HG03097 (cell line): ENCODE measurements at regions not wholly inside any gene's neighbourhood (a gene's known extent, or its start where the extent isn't known, plus 50 kb on each side); places are given as distances from the start of the nearest gene placed in this dataset.
"Not testable (repeated sequence)": the region's sequence is repeated elsewhere in the genome, so short reads cannot be mapped to it uniquely, and the experiment has no call there.

Experiments used
- ATAC-seq: cut with Tn5 transposase; IDR thresholded peaks from one replicate; pipeline ENCODE4 v1.9.1; 2021; ENCODE audit not compliant: unreplicated experiment, low FRiP score

DNA sequence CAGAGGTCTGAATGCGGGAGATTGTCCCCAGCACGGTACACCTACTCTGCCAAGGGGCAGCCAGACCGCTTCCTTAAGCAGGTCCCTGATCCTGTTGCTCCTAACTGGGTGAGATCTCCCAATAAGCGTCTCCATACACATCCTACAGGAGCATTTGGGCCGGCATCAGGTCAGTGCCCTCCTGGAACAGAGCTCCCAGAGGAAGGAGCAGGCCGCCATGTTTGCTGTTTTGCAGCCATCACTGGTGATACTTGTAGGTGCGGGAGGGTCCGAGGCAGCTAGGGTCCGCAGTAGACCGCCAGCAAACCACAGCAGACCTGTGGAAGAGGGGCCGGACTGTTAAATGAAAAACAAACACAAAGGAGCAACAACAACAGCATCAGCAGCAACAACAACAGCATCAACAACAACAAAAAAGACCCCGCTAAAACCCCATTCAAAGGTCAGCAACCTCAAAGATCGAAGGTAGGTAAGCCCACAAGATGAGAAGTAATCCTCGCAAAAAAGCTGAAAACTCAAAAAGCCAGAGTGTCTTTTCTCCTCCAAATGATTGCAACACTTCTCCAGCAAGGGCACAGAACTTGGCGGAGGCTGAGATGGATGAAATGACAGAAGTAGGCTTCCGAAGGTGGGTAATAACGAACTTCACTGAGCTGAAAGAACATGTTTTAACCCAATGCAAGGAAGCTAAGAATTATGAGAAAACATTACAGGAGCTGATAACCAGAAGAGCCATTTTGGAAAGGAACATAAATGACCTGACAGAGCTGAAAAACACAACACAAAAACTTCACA lies 79.0 kb upstream of the CDH7 start:
- no peak for ATAC-seq

DNA sequence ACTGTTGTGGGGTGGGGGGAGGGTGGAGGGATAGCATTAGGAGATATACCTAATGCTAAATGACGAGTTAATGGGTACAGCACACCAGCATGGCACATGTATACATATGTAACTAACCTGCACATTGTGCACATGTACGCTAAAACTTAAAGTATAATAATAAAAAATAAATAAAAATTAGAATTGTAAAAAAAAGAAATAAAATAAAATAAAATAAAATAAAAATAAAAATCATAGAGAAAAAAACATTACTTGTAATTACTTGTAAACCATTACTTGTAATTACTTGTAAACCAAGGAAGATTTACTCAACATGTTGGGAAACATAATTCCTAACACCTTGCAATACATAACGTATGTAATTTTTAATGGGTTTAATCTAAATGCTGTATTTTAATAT lies 80.7 kb upstream of the CDH7 start:
- ATAC-seq, result not testable (repeated sequence)

DNA sequence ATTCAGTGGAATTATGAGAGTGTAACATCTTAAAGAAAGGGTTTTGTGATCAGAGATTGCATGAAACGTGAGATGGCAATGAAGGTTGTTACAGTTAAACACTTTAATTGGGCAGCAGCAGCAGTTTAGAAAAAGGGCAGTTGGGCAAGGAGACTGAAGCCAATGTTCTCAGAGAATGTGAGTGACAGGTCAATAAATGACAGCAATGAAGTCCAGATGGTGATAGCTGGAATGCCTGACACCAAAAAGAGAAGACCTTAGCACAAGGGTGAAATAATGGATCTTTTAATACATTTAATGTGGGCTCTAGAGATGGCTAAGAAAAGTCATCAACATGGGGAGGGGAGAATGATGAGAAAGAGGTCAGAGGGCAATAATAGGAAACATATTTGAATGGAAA lies 89.4 kb upstream of the CDH7 start:
- no peak for ATAC-seq

DNA sequence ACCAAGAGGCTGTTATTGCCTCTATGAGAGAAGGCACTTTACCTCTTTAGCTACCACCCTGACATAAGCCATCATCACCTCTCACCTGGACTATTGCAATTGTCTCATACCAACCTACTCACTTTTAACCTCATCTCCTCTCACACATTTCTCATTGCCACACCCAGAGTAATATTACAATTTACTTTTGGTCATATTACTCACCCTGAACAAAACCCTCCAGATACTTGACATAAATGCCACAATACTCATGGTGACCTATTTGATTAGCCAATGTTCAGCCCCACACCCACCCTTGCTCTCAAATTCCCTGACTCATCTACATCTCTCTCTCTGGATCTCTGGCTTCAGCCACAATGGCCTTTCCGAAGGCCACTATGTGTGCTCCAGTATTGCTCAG lies 90.9 kb upstream of the CDH7 start:
- ATAC-seq, result no peak

DNA sequence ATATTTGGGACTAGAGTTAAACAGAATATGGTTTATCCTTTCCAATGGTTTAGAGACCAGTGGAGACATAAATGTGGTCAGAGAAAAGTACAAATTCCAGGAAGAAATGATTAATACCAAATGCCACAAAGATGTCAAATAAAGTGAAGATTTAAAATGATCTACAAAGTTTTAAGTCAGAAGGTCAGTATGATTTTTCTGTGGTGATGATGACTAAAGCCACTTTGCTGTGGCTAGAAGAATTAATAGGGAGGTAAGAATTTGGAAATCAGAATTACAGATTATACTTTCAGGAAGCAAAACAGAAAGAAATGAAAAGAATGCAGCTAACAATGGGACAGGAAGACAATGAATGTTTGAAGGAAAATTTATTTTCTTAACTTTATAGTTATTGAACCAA lies 91.5 kb upstream of the CDH7 start:
- ATAC-seq, result no peak

DNA sequence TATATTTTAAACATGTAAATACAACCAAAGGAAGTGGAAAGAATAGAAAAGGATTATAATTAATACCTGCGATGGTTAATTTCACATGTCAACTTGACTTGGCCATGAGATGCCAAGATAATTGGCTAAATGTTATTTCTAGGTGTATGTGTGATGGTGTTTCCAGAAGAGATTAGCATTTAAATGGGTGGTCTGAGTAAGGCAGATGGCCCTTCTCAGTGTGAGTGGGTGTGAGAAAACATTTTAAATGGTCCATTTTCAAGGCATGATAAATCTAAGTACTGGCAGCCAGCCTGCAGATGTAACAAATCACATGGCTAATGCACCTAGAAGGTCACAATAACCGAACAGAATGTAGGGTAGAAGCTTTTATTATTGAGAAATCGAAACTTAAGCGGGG lies 99.6 kb upstream of the CDH7 start:
- ATAC-seq, result no peak

DNA sequence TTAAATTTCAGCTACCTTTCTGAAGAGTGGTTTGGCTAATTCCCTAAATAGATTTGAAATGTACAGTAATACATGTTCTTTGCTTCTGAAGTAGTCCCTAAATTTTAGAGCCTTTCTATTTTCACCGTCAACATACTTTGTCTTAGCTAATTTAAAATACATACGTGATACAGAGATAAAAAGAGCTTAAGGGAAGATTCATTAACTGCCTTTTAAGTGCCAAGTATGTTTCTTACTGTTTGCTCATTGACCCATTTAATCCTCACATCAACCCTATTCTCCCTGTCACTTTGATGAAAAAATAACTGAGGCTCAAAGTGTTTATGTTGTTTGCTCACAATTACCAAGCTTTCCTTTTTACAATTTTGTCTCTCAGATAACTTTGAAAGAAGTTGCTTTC lies 118.6 kb upstream of the CDH7 start:
- ATAC-seq, result no peak

DNA sequence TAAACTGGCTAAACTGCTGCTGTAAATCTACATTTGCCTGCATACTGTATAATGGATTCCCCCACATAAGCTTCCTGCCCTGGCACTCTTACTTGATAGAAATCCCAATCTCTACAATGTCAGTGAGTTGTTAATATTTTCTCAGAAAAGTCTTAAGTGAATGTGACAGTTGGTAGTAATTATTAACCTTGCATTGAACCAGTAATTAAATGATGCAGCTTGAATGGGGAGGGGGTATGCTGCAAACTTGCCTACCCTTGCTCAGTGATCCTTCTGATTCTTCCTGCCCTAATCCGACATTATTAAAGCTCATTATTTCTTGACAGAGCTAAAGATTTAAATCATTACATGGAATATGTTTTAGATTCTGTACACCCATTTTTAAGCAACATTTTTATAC lies 119.0 kb upstream of the CDH7 start:
- no peak for ATAC-seq

DNA sequence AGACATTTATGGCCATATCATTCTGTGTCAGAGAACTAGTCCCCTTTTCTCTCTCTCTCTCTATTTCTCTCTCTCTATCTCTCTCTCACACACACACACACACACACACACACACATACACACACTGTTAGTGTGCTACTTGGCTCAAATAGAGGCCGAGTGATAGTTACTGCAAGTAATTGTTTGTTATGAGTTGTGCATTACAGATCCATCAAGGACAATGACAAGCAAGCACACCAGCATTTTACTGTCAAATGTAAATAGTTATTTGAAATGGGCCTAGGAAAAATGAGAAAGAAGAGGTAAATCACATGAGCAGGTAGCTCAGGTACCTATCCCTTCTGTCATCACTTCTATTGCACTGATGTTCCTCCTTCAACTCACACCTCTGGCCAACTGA lies 122.4 kb upstream of the CDH7 start:
- ATAC-seq, result no peak

DNA sequence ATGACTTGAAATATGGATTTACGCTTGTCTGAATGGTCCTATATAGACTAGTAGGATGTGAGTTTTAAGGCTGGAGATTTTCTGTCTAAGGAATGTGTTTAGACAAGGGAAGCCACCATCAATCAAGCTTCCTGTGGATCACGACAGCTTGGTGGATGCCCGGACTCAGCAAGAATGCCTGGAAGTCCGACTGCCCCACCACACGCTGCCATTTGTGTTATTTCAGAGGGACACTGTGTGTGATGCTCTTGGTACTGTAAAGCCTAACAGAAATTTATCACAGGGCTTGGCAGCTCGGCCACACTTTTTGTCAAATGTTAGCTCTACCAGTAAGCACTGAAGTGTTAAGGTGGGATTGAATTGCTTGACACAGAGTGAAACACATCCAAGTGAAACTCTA lies 127.1 kb upstream of the CDH7 start:
- no peak for ATAC-seq

DNA sequence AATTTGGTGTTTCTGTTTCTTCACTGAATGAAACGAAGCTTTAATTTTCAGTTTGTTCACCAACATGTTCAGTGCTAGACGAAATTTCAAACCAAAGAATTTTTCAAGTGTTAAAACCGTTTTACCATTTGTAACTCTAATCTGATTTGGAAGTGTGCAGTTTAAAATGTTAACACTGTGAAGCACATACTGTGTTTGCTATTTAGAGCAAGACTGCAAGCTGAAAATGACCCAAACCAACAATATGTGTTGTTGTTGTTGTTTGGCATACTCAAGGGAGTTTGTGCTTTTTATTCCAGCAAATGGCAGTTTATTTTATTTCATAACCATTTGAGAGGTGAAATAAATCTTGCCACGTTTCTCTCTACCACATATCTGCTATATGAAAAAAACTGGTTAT lies 128.4 kb upstream of the CDH7 start:
- ATAC-seq, result no peak

DNA sequence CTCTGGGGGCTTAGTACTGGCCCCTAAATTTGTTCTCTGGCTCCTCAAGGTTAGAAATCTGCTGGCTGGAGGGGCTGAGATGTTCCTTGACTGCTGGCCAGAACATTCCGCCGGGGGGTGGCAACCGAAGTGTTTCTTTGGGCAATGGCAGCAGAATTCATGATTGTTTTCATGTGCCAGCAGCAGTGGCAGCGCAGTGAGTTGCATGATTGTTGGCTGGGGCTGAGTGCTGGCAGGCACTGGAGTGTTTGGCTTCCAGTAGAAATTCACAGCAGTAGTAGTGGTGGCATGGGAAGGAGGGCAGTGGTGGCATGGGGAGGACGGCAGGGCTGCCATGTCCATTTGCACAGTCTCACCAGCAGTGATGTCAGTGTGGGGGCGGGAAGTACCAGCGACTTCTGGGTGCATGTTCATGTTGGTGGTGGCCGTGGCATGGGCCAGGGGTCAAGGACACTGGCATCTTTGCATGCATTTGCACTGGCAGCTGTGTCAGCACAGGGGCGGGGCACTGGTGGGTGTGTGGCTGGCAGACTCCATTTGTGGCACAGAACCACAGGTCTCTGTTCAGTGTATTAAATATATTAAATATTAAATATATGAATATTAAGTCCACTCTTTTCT lies 130.6 kb upstream of the CDH7 start:
- ATAC-seq, result no peak

DNA sequence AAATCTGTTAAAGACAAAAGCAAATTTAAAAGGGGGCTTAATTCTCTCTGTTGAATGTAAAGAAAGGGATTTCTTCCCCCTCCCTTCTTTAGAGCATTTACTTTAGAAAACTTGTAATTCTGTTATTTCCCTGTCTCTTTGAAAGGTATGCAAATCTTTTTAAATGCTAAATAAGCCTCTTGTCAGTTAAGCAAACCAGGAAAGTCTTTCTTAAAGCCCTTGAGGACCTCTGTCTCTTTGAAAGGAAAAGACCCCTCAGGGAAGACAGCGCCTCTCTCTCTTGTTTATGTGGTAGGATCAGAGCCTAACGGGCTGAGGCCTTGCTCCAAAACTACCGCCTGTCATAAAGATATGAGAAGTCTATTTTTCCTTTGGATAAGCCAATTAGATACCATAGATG lies 139.9 kb upstream of the CDH7 start:
- ATAC-seq, result no peak

DNA sequence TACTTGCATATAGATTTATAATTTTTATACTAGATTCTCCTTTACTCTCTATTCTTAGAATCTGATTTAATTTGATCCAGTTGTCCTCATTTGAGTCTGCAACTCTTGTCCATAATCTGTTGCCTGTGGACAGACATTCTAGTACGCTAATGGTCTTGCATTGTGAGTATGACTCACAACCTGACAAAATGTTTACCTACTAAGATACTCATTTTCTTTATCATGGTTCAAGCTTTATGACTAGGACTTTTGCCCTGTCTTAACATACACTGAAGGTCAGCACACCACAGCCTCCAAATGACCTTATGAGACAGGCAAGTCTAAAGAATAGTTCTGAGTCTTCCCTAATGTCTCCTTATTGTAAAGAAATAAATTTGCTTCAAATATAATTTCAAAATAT lies 142.3 kb upstream of the CDH7 start:
- no peak for ATAC-seq

DNA sequence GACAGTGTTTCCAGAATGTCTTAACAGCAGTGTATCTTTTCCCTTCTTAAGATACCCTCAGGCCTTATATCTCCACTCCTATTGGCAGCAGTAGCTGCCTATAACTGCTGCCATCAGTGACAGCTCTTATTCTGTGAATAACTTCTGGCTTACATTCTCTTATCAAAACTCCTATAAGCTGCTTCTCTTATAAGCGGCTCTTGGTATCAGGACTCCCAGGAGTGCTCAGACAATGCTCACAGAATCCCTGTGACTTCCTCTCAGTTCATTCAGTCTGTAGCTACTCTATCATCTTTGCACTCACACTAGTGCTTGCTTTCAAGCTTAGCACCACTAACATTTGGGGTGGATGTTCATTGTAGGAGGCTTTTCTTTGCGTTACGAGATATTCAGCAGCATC lies 143.7 kb upstream of the CDH7 start:
- no peak for ATAC-seq

DNA sequence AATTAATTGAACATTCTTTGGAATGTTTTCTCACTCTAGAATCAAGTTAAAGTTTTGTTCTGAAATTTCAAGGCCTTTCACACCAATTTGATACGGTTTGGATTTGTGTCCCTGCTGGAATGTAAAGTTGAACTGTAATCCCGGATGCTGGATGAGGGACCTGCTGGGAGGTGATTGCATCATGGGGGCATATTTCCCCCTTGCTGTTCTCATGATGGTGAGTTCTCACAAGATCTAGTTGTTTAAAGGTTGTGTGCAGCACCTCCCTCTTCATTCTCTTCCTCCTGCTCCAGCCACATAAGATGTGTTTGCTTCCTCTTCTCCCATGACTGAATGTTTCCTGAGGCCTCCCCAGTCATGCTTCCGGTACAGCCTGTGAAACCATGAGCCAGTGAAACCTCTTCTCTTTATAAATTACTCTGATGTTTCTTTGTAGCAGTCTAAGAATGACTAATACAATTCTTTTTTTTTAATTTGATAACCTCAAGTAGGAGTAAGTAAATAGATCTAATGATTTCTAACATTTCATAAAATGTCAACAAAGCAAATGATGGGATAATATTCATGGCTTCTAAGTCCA lies 144.2 kb upstream of the CDH7 start:
- no peak for ATAC-seq

DNA sequence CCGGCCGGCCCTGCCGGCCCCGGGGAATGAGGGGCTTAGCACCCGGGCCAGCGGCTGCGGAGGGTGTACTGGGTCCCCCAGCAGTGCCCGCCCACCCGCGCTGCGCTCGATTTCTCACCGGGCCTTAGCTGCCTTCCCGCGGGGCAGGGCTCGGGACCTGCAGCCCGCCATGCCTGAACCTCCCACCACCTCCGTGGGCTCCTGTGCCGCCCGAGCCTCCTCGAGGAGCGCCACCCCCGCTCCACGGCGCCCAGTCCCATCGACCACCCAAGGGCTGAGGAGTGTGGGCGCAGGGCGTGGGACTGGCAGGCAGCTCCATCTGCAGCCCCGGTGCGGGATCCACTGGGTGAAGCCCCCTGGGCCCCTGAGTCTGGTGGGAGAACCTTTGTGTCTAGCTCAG lies 145.5 kb upstream of the CDH7 start:
- ATAC-seq, result not testable (repeated sequence)

DNA sequence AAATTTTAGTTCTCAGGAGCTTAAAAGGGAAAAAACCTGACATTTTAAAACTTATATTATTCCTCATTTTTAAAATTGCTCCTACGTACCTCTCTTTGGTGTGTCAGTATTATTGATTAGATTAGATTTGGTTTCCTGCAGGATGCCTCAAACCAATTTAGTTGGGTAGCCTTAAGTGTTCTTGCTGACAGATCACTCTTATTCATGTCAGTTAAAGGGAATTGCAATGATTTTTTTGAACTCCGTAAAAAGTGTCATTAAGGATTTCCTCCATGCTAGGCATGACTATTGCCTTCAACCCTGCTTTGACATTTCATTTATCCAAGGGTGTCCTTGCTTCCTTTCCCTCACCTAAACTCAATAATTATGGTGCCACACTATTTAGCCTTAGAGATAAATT lies 149.0 kb upstream of the CDH7 start:
- ATAC-seq, result no peak

DNA sequence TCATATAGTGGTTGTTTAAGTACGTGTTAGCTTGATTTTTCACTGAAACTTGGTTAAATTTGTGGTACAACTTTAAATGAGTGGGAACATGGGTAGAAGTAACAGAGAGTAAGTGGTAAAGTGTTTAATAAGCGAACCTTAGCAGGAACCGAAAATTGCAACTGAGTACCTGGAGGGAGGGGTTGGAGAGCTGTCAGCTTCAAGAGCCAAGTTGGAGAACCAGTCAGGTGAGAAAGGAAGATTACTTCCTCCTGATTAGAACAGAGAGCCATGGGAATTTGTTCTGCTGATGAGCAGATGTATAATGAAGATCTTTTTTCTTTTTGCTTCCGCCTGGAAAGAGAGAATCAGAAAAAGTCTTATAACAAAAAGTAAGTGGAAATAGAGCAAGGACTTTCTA lies 158.4 kb upstream of the CDH7 start:
- no peak for ATAC-seq

DNA sequence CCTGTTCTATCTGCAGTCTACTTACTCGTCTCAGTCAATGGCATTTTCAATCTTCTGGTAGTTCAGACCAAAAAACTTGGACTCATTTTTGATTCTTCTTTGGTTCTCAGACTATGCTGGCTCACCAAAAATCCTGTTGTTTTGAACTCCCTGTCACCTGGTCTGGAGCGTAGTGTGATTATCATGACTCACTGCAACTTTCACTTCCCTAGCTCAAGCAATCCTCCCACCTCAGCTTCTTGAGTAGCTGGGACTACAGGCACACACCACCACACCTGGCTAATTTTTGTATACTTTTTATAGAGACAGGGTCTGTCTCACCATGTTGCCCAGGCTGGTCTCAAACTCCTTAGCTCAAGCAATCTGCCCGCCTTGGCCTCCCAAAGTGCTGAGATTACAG lies 163.3 kb upstream of the CDH7 start:
- no peak for ATAC-seq

DNA sequence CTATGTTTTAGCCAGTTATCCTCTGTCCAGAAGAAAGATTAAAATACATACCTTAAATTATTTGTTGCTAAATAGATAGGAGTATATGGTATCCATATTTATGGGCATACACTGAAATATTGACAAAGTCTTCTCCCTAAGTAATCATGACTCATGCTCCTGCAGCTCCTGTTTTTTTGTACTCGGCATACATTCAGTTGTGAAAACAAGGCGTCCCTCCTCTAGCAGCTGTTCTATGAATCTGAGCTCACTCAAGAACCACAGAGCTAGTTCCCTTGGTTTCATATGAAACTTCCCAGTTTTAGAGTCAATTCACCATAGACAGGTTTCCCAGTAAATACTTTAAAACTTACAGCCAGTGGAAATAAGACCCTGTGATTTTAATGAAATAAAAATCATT lies 168.7 kb upstream of the CDH7 start:
- ATAC-seq, result not testable (repeated sequence)

DNA sequence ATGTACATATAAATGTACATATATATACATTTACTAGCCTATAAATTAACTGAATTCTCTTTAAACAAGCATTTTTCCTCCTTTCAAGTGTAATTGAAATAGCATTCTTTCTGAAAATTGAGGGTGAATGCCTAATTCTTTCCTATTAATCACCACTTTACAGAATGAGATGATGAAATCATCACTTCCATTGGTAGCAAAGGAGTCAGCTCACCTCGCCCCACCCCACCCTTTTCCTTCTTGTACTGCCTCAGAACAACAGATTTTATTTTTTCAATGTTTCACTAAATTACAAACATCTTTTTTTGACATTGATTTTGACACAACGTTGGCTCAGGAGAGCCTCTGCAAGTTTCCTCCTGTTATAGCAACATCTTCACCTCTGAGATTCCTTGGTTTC lies 181.9 kb upstream of the CDH7 start:
- ATAC-seq, result no peak
